ENCODE measurements at regions not wholly inside any gene's neighbourhood (a gene's known extent, or its start where the extent isn't known, plus 50 kb on each side); places are given as distances from the start of the nearest gene placed in this dataset.
A peak's percentile ranks its signal among the peaks of the same experiment; 100 is the strongest.
"Not testable (repeated sequence)": the region's sequence is repeated elsewhere in the genome, so short reads cannot be mapped to it uniquely, and the experiment has no call there.

DNA sequence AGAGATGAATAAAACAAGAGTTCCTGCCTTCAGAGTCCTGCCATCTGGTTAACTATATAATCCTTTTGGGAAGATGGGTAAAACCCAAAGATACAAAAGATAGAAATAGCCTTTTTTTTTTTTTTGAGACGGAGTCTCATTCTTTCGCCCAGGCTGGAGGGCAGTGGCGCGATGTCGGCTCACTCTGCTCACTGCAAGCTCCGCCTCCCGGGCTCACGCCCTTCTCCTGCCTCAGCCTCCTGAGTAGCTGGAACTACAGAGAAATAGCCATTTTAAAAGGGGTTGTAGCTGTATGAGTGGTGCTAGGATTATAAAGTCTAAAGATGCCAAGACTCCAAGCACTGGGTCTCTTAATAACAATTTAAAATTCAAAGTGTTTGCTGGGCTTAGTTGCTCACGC lies 97.2 kb downstream of the KDR start:
- DNase-seq = no peak
- no peak for ATAC-seq
- intact Hi-C loops (cut with DNase I) = loop anchor here in 1 of 2 donors (10.0 kb wide), 1 partner anchor 67 kb away; no protein-coding TSS in a partner anchor

- ATAC-seq (no peak), DNase-seq (no peak)
- intact Hi-C loops (cut with DNase I) = loop anchor here in 1 of 2 donors (10.0 kb wide), 1 partner anchor 67 kb away; no protein-coding TSS in a partner anchor
Measured at GRCh38 chr4:55027596-55027995, 97.8 kb downstream of the KDR start.

- not testable (repeated sequence) for DNase-seq, ATAC-seq
- intact Hi-C loops (cut with DNase I) = loop anchor here in 1 of 2 donors (10.0 kb wide), 1 partner anchor 69 kb away; no protein-coding TSS in a partner anchor
Measured at GRCh38 chr4:55025456-55025855, 99.9 kb downstream of the KDR start.

GRCh38 chr4:55023030-55023429 lies 102.4 kb downstream of the KDR start:
- no peak for ATAC-seq
- DNase-seq = no peak
- intact Hi-C loops (cut with DNase I) = loop anchor here in 1 of 2 donors (10.0 kb wide), 1 partner anchor 72 kb away; no protein-coding TSS in a partner anchor

GRCh38 chr4:55021214-55021613 lies 104.2 kb downstream of the KDR start:
- ATAC-seq = no peak
- no peak for DNase-seq
- intact Hi-C loops (cut with DNase I) = loop anchor here in 1 of 2 donors (10.0 kb wide), 1 partner anchor 74 kb away; no protein-coding TSS in a partner anchor

DNA sequence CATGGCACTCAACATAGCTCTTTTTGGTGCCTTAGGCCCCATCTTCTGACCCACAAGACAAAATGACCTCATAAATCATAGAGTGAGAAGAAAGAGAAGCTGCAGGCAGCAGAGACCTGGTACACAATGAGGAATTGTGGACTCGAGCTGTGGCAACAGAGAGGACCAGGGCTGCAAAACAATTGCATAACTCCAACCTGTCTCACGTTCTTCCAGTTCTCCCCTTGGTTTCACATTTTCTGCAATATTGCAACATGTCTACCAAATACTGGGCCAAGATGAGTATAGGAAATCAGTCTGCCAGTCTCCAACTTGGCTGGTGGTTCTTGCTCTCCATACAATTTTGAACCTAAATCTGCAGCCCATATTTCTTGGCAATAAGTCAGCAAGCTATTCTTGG lies 105.3 kb downstream of the KDR start:
- intact Hi-C loops (cut with DNase I) = loop anchor here in 1 of 2 donors (10.0 kb wide), 1 partner anchor 75 kb away; no protein-coding TSS in a partner anchor
- no peak for DNase-seq
- ATAC-seq = no peak

DNA sequence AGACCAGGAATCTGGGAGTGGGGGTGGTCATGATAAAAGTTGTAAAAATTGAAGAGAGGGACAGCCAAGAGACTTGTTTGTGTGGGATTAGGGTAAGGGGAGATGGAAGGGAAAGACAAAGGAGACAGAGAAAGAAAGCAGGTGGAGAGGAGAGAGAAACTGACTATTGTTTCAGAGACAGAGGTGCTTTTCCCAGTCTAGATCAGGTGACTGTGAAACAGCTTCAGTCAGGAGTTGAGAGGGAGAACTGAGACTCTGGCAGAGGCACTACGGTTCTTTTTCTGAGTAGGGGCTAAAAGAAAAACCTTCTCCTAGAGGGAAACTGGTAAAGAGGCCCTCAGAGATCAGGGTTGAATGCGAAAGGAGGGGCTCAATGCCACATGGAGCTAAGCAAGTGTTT lies 106.4 kb downstream of the KDR start:
- no peak for DNase-seq
- ATAC-seq = no peak
- intact Hi-C loops (cut with DNase I) = no loop called here

GRCh38 chr4:55018521-55018920 lies 106.9 kb downstream of the KDR start:
- no peak for DNase-seq
- ATAC-seq = no peak
- intact Hi-C loops (cut with DNase I) = no loop called here

GRCh38 chr4:55017406-55017805 lies 108.0 kb downstream of the KDR start:
- intact Hi-C loops (cut with DNase I) = no loop called here
- no peak for ATAC-seq
- DNase-seq = no peak

GRCh38 chr4:55016131-55016530 lies 109.3 kb downstream of the KDR start:
- ATAC-seq = no peak
- intact Hi-C loops (cut with DNase I) = no loop called here
- no peak for DNase-seq

DNA sequence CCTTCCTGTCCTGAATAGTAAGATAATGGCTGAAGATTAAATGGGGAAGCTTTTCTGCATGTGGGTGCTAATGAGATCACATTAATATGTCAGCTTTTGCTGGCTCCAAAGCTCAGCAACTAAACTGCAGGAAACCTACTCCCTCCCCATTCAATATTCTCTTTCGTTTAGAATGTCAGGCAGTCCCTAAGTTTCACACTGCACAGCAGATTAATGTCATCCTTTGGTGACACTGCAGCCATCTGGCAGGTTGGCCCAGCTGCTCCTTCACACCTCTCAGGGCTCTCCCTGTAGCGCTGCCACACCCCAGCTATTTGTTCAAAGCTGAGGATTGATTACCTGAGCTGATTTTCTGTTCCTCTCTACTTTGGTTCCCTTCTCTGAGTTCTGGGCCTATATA lies 110.5 kb downstream of the KDR start:
- DNase-seq (no peak), ATAC-seq (no peak)
- intact Hi-C loops (cut with DNase I) = no loop called here

- DNase-seq (no peak), ATAC-seq (no peak)
- intact Hi-C loops (cut with DNase I) = no loop called here
Measured at GRCh38 chr4:55013431-55013955, 111.9 kb downstream of the KDR start.

DNA sequence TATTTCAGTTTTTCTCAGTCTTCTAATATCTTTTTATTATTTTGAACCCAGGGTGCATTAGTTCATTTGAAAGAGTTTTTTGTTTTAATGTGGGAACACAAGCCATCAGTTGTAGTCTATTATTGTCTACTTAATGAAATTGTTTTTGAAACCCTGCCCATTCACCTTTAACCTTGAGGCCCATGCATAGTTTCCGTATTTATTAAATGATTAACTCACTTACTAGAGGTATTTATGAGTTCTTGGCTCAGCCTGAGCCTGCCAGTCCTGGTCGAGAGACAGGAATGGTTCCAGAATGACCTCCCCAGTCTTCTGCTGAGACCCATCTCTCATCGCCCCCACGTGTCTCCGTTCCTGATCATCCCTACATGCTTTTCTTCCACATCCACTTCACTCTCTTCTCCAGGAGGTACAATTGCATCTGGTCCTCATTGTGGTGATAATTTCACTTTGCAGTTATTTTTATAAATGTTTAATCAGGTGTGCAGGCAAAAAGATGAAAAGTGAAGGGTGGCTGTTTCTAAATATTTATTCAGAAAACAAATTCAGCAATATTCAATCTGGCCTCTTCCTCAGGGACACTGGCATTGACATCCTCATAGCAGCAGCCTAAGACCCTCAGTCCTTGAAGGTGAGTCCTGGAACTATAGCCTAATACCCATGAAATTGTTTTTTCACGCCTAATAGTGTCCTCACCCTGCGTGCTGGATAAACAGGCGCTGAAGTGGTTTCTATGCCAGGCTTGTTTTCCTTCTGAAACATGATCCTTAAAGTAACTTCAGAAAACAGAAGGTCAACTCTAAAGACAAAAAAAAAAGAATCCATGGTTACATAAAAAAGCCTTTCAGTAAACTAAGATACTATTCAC lies 112.8 kb downstream of the KDR start:
- DNase-seq (no peak), ATAC-seq (no peak)
- intact Hi-C loops (cut with DNase I) = no loop called here

GRCh38 chr4:55011761-55012160 lies 113.6 kb downstream of the KDR start:
- ATAC-seq = no peak
- intact Hi-C loops (cut with DNase I) = no loop called here
- no peak for DNase-seq

GRCh38 chr4:55010550-55010949 lies 114.8 kb downstream of the KDR start:
- no peak for ATAC-seq
- intact Hi-C loops (cut with DNase I) = no loop called here
- DNase-seq = no peak

GRCh38 chr4:55008166-55009056 lies 117.0 kb downstream of the KDR start:
- ATAC-seq (no peak), DNase-seq (peak; percentile 26)
- intact Hi-C loops (cut with DNase I) = no loop called here

DNA sequence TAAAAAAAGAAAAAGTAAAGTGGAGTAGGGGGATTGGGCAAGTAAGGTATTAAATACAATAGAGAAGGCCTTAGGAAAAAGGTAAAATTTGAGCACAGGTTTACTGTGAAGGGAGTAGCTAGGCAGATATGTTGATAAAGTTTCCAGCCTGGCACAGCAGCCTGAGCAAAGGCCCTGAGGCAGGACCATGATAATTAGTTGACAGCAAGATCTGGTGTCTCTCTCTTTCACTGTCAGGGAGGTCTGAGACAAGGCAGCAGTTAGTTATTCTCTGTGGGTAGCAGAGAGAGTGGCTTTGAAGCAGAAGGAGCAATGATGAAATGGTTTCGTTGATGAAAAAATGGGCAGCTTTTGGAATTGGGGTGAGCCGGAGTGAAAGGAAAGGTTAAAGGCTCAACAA lies 119.5 kb downstream of the KDR start:
- intact Hi-C loops (cut with DNase I) = no loop called here
- no peak for ATAC-seq
- no peak for DNase-seq

- peak; percentile 28 for DNase-seq
- intact Hi-C loops (cut with DNase I) = no loop called here
- ATAC-seq = peak; percentile 59 to 92
Measured at GRCh38 chr4:55004831-55005230, 120.6 kb downstream of the KDR start.

GRCh38 chr4:55002431-55002830 lies 123.0 kb downstream of the KDR start:
- intact Hi-C loops (cut with DNase I) = no loop called here
- ATAC-seq = no peak
- DNase-seq = no peak

DNA sequence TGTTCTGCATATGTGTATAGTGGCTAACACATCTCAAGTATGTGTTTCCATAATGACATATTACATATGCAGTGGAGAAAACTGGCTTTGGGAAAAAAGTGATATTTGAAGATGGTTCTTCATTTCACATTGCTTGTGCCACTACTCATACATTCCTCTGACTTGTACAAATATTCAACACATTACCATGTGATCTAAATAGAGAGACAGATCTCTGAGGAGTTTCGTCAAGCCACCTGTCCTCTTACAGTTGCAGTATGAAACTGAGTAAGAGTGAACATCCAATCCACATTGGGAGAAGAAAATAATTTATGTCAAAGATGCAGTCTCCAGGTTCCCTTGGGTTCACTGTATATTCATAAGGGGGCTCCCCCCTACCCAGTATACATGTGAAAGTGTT lies 123.9 kb downstream of the KDR start:
- intact Hi-C loops (cut with DNase I) = loop anchor here in 1 of 2 donors (2.0 kb wide), 1 partner anchor 319 kb away; no protein-coding TSS in a partner anchor
- ATAC-seq = no peak

More for the DNA sequence above, 123.9 kb downstream of the KDR start:
- no peak for DNase-seq
